Eye (tissue), 1 donor: ENCODE measurements at regions not wholly inside any gene's neighbourhood (a gene's known extent, or its start where the extent isn't known, plus 50 kb on each side); places are given as distances from the start of the nearest gene placed in this dataset.
"Not testable (repeated sequence)": the region's sequence is repeated elsewhere in the genome, so short reads cannot be mapped to it uniquely, and the experiment has no call there.

Experiments
- DNase-seq: peaks from one replicate; pipeline ENCODE4 v3.0.0-alpha.2; 2015

DNA sequence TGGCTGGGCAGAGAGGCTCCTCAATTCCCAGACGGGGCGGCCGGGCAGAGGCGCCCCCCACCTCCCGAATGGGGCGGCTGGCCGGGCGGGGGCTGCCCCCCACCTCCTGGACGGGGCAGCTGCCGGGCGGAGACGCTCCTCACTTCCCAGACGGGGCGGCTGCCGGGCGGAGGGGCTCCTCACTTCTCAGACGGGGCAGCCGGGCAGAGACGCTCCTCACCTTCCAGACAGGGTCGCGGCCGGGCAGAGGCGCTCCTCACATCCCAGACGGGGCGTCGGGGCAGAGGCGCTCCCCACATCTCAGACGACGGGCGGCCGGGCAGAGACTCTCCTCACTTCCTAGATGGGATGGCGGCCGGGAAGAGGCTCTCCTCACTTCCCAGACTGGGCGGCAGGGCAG is 214.1 kb downstream of the SOX2 start:
- DNase-seq: not testable (repeated sequence)

- DNase-seq: peak; percentile 88
Measured at GRCh38 chr3:181929501-181929900, 217.8 kb downstream of the SOX2 start.

DNA sequence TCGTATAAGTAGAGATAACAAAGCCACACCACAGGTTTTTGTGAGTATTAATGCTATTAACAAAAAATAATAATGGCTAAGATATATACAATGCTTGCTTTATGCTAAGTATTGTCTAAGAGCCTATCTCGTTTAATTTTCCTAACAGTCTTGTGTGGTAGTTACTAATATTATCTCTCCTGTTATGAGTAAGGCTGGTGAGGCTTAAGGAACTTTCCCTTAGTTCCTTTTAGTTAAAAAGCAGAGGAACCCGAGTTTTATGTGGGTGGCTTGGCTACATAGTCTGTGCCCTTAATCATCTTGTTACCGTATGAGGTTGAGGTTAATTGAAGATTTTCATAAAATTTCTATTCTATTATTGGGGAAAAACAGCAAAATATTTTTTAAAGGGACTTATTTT is 218.4 kb downstream of the SOX2 start:
- DNase-seq: no peak

DNA sequence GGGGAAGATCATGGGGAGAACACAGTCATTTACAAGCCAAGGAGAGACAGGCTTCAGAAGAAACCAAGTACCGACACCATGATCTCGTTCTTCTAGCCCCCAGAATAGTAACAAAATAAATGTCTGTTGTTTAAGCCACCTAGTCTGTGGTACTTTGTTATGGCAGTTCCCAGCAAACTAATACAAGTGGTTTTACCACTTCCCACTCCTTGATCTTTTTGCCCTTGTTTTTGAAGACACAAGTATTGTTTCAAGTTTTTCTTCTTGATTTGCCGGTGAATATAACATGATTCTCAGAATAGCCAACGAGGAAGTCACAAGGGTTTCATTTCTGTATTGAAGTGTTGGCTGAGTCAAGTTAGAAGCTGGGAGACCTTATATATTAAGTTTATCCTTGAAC is 220.3 kb downstream of the SOX2 start:
- no peak for DNase-seq

DNA sequence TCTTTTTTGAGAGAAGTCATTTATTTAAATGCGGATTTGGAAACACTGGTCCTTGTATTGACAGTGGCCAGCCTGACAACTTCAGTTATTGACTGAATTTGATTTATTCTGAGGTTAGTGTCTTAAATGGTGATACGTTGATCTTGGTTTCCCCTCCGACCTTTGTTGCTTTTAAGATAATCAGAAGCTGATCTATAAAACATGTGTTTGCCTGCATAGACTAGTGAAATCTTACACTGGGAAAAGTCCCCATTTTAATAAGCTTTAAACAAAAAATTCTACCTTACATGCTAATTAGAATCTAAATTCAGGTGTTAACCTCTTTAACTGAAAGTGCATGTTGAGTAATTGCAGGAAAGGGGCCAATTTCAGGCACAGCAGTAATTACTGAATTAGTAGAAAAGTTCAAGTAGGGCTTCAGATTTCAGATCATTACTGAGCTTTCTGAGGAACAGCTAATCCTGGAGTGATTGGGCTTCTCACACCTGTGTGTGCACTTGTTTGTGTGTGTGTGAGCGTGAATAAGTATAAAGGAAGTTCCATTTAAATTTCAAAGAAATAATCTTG is 221.4 kb downstream of the SOX2 start:
- no peak for DNase-seq

DNA sequence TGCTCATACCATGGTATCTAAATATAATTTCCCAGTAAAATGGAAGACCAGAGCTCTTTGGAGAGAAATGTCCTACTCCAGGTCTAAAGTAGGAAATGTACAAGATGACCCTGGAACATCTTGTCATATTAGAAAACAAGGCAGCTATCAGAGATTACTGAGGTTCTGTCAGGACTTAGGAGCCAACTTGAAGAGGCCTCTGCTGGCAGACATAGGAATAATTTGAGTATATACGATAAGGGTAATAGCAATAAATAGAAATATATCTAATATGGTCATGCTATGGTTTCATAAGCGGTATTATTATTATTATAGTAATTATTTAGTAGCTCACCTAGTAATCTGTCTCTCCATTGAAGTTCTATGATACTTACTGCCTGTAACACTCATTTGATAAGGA is 224.2 kb downstream of the SOX2 start:
- DNase-seq: no peak

DNA sequence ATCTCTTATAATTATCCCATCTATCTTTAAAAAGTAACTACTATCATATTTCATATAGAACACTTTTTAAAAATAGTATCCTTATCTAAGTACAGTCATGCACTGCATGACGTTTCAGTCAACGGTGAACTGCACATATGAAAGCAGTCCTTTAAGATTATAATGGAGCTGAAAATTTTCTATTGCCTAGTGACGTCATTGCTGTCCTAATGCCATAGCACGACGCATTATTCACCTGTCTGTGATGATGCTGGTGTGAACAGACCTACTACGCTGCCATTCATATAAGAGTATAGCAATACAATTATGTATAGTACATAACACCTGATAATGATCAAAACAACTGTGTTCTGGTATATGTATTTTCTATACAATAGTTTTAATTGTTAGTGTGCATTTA is 225.0 kb downstream of the SOX2 start:
- DNase-seq: no peak

- not testable (repeated sequence) for DNase-seq
Measured at GRCh38 chr3:181938580-181938979, 226.9 kb downstream of the SOX2 start.

DNA sequence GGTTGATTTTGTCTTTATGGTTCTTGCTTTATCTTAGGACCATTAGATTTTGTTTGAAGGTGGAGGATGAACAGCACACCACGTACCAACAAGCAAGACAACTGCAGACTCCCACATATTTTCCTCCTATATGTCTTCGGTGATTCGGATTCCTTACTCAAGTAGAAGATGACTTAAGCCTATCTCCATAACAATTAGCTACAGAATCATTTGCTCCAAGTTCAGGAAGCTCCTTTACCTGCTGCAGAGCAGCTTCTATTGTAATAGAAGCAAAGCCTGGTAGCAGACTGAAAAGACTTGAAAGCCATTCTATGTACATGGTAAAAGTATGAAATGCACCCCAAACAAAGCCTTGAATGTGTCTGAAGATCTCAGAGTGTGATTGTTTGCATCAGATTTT is 229.0 kb downstream of the SOX2 start:
- no peak for DNase-seq

DNA sequence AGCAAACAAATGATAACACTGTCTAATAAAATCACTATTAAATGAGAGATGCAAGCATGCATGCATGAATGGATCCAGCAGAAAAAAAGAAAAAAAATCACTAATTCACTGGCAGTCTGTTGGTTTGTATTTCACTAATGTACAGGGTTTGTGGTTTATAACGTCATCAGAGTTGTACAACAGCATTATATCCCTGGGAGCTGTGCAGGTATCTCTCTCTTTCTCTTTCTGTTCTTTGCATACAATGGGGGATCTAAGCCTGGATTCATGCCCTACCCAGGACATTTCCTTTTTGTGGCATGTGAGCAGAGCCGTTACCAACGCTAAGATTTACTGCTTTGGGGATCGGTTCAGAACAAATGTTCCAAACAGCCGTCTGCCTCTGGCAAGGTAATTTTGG is 229.5 kb downstream of the SOX2 start:
- DNase-seq: no peak

GRCh38 chr3:181943285-181943684 is 231.6 kb downstream of the SOX2 start:
- DNase-seq: no peak

GRCh38 chr3:181947606-181948005 is 235.9 kb downstream of the SOX2 start:
- DNase-seq: no peak

GRCh38 chr3:181948286-181948685 is 236.6 kb downstream of the SOX2 start:
- DNase-seq: no peak

DNA sequence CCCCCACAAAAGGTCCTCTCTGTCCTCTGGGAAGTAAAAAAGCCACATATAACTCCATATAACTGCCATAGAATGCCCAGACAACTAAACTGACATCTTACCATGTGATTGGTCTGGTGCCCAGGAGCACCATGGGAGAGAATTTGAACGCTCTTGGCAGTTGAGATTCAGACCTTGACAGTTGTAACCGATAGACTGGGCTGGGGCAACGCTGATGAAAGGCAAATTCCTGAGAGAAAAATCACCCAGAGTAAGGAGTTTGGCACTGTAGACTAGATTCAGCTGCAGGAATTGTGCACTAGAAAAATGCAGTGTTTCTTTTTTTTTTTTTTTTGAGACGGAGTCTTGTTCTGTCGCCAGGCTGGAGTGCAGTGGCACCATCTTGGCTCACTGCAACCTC is 240.5 kb downstream of the SOX2 start:
- DNase-seq: no peak

DNA sequence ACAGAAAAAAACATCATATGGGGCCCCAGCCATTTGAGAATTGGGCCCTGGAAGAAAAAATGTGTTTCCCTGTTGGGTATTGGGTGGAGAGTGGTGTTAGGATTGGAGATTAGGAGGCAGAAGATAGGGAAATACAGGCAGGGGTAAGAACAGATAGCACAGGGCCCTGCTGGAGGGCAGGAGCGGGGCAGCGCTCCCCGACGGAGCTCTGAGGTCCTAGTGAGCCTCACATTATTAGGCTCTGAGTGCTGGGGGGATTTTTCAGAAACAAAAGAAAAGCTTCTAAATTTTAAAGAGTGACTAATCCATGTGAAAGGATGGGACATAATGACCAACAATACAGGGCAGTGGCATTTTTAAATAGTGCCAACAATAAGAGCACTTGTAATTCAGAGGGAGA is 241.2 kb downstream of the SOX2 start:
- no peak for DNase-seq

DNA sequence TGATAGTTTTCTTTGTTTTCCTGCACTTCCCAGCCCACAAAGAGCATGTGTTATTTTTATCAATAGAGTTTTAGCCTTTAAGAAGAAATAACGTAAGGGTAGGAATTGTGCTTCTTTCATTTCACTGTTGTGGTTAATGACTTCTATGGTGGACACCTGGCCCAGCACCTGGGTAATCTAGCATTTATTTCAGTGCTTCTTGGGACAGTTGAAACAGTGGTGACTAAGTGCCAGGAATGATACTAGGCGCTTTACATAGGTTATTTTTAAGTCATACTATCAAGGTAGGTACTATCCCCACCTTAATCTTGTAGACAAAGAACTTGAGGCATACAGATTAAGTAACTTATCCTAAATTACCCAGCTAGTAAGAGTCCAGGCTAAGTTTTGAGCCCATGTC is 243.8 kb downstream of the SOX2 start:
- no peak for DNase-seq

DNA sequence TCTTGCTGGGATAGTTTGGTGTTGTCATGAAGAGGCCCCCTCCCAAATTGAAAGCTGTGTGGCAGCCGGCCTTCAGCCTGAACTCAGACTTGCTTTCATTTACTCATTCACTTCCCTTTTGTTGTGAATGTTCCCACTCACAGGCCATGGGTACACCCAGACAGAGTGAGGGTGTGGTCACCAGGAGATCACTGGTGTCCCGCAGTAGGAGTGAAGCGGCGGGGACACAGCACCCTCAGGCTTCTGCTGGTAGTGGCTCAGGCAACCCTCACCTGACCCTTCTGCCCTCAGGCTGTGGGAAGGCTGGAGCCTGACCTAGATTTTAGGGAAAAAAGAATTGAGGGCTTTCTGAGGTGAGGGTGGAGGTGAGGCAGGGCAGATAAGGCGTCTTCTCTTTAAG is 244.4 kb downstream of the SOX2 start:
- DNase-seq: no peak

- DNase-seq: no peak
Measured at GRCh38 chr3:181966393-181966792, 254.7 kb downstream of the SOX2 start.

- no peak for DNase-seq
Measured at GRCh38 chr3:181969925-181970324, 258.2 kb downstream of the SOX2 start.

GRCh38 chr3:181971424-181971823 is 259.7 kb downstream of the SOX2 start:
- DNase-seq: no peak

- no peak for DNase-seq
Measured at GRCh38 chr3:181974198-181974597, 262.5 kb downstream of the SOX2 start.

GRCh38 chr3:181976526-181976925 is 264.8 kb downstream of the SOX2 start:
- DNase-seq: no peak

DNA sequence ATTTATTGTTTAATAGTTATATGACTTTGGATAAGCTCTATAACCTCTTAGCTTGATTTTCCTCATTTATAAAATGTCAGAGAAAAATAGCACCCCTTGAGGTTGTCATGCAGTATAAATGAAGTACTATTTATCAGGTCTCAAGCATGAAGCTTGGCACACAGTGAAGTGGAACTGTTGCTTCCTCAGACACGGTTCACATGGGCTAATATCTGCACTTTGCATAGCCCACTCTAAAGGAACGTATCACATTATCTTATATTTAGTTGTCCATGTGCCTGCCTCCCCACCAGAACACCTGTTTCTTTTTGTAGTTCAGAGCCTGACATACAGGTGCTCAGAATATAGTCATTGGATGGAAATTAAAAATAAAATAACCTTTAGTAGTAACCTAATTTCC is 273.7 kb downstream of the SOX2 start:
- no peak for DNase-seq

DNA sequence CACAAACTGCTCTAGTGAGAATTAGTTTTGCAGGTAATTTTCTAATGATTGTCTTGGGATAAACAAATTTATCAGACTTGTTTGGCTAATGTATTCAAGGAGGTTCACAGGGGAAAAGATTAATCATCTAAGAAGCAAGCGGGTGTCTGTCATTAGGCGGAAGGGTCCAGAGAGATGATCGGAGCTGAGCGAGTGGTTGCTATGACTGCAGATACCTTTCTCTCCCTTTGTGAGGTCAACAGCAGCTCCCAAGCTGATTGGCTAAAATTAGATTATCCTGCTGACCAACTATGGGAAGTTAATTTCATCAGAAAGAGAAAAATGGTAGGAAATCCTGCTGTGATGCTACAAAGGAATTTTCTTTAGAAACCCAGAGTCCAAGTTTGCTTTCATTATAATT is 276.0 kb downstream of the SOX2 start:
- peak; percentile 27 for DNase-seq

- DNase-seq: no peak
Measured at GRCh38 chr3:181998828-181999227, 287.1 kb downstream of the SOX2 start.

- no peak for DNase-seq
Measured at GRCh38 chr3:181999314-181999713, 287.6 kb downstream of the SOX2 start.
